ENCODE measurements at regions not wholly inside any gene's neighbourhood (a gene's known extent, or its start where the extent isn't known, plus 50 kb on each side); places are given as distances from the start of the nearest gene placed in this dataset.

DNA sequence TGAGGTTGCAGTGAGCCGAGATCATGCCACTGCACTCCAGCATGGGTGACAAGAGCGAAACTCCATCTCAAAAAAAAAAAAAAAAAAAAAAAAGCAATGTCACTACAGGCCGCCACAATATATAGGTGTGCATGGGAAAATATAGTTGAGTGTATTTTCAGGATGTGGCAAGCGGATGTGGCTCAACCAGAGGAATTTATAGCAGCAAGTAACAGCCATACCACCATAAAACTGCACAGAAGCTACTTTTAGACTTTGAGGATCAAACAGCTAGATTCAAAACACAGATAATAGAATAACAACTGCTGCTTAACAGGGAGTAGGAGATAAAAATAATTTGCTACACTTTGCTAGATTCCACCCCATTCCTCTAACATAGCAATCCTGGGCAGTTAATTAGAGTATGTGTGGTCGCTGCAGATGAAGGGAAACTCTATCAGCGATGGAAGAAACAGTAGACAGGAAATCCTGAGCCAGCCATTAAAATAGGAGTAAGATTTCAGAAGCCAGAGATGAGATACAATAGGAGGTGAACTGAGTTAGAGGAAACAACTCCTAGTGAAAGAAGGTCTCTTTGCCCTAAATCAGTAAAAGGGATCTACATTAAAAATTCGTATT, 318.7 kb upstream of the STT3B start:
- no peak for TF ChIP-seq FOSL1 (IDR thresholded peaks at IDR 0.05; ENCODE audit: low read depth)
- TF ChIP-seq POLR2AphosphoS5 (IDR thresholded peaks at IDR 0.05; ENCODE audit: low read depth, low read length): no peak
- TF ChIP-seq, protein P1, sequence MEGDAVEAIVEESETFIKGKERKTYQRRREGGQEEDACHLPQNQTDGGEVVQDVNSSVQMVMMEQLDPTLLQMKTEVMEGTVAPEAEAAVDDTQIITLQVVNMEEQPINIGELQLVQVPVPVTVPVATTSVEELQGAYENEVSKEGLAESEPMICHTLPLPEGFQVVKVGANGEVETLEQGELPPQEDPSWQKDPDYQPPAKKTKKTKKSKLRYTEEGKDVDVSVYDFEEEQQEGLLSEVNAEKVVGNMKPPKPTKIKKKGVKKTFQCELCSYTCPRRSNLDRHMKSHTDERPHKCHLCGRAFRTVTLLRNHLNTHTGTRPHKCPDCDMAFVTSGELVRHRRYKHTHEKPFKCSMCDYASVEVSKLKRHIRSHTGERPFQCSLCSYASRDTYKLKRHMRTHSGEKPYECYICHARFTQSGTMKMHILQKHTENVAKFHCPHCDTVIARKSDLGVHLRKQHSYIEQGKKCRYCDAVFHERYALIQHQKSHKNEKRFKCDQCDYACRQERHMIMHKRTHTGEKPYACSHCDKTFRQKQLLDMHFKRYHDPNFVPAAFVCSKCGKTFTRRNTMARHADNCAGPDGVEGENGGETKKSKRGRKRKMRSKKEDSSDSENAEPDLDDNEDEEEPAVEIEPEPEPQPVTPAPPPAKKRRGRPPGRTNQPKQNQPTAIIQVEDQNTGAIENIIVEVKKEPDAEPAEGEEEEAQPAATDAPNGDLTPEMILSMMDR (IDR thresholded peaks at IDR 0.05 in 2 of 3, conservative IDR thresholded peaks at IDR 0.05 in 1 of 3; ENCODE audit: borderline replicate concordance in 1 of 3, insufficient read depth in 1 of 3, low read depth in 2 of 3, low read length in 2 of 3): no peak
- TF ChIP-seq YY1 (IDR thresholded peaks at IDR 0.05; ENCODE audit: extremely low read depth, insufficient replicate concordance, low read depth, low read length): no peak
- TF ChIP-seq, protein P2, sequence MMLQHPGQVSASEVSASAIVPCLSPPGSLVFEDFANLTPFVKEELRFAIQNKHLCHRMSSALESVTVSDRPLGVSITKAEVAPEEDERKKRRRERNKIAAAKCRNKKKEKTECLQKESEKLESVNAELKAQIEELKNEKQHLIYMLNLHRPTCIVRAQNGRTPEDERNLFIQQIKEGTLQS (IDR thresholded peaks at IDR 0.05): no peak
- TF ChIP-seq ZNF274 (IDR thresholded peaks at IDR 0.05; ENCODE audit: low read depth, low read length): no peak
- TF ChIP-seq EZH2 (IDR thresholded peaks at IDR 0.05): no peak
- no peak for TF ChIP-seq POLR2A (IDR thresholded peaks at IDR 0.05; ENCODE audit: borderline replicate concordance, extremely low read depth, insufficient read depth, insufficient read length)
- TF ChIP-seq TCF7L2 (IDR thresholded peaks at IDR 0.05; ENCODE audit: borderline replicate concordance, extremely low read depth, insufficient read depth, insufficient read length): no peak
- no peak for TF ChIP-seq SP1 (IDR thresholded peaks at IDR 0.05; ENCODE audit: low read depth)
- no peak for TF ChIP-seq JUND (IDR thresholded peaks at IDR 0.05)
- no peak for TF ChIP-seq ELF1 (IDR thresholded peaks at IDR 0.05; ENCODE audit: borderline replicate concordance, low read depth)
- TF ChIP-seq, protein P3, sequence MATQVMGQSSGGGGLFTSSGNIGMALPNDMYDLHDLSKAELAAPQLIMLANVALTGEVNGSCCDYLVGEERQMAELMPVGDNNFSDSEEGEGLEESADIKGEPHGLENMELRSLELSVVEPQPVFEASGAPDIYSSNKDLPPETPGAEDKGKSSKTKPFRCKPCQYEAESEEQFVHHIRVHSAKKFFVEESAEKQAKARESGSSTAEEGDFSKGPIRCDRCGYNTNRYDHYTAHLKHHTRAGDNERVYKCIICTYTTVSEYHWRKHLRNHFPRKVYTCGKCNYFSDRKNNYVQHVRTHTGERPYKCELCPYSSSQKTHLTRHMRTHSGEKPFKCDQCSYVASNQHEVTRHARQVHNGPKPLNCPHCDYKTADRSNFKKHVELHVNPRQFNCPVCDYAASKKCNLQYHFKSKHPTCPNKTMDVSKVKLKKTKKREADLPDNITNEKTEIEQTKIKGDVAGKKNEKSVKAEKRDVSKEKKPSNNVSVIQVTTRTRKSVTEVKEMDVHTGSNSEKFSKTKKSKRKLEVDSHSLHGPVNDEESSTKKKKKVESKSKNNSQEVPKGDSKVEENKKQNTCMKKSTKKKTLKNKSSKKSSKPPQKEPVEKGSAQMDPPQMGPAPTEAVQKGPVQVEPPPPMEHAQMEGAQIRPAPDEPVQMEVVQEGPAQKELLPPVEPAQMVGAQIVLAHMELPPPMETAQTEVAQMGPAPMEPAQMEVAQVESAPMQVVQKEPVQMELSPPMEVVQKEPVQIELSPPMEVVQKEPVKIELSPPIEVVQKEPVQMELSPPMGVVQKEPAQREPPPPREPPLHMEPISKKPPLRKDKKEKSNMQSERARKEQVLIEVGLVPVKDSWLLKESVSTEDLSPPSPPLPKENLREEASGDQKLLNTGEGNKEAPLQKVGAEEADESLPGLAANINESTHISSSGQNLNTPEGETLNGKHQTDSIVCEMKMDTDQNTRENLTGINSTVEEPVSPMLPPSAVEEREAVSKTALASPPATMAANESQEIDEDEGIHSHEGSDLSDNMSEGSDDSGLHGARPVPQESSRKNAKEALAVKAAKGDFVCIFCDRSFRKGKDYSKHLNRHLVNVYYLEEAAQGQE (IDR thresholded peaks at IDR 0.05; ENCODE audit: low read depth): no peak

Data from HCT116 (cell line).